ENCODE measurements at regions not wholly inside any gene's neighbourhood (a gene's known extent, or its start where the extent isn't known, plus 50 kb on each side); places are given as distances from the start of the nearest gene placed in this dataset.

GRCh38 chr6:121592261-121592935, 157.0 kb downstream of the GJA1 start:
- H3K27me3 ChIP-seq = no peaks in the 10 kb centered on the region
- H3K4me3 ChIP-seq = no peak overlapping the region
- TF ChIP-seq POLR2A (IDR thresholded peaks at IDR 0.05) (no peak), CTCF (IDR thresholded peaks at IDR 0.05) (no peak)
- H3K9me3 ChIP-seq = no peaks in the 10 kb centered on the region
- H3K36me3 ChIP-seq = no peaks in the 10 kb centered on the region
- H3K27ac ChIP-seq = no peak overlapping the region
- ATAC-seq (no peak), DNase-seq (no peak)
- intact Hi-C loops (cut with DNase I) = no loop called here
- 92 to 94% (median 93%) methylated on average over 7 of the region's 7 CpGs for WGBS, 4 donors
- peaks cover 0 to 4% (median 0%) of the 10 kb centered on the region in 12 donors for H3K4me1 ChIP-seq

- Histone ChIP-seq H3K9me3 (no peaks in the 10 kb centered on the region), H3K36me3 (no peaks in the 10 kb centered on the region), H3K4me1 (peaks cover 0 to 4% (median 0%) of the 10 kb centered on the region in 12 donors), H3K4me3 (no peak overlapping the region), H3K27me3 (no peaks in the 10 kb centered on the region), H3K27ac (no peak overlapping the region)
- TF ChIP-seq POLR2A (IDR thresholded peaks at IDR 0.05) = no peak
- no peak for TF ChIP-seq CTCF (IDR thresholded peaks at IDR 0.05)
- 65 to 84% (median 73%) methylated on average over 3 of the region's 3 CpGs for WGBS, 4 donors
- intact Hi-C loops (cut with DNase I) = no loop called here
- no peak for DNase-seq
- no peak for ATAC-seq
These were observed 157.7 kb downstream of the GJA1 start for GRCh38 chr6:121593011-121593641.

DNA sequence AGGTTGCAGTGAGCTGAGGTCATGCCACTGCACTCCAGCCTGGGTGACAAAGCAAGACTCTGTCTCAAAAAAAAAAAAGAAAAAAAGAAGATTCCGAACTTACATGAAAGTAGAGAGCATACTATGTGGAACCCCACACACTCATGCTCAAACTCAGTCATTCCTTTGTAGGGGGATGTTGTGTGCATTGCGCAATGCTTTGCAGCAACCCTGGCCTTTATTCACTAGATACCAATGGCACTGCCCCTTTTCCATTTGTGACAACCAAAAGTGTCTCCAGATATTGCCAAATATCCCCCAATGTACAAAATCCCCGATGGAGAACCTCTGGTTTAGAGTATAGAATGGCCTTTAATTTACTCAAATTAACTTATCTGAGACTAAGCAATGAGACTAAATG, 158.6 kb downstream of the GJA1 start:
- Histone ChIP-seq H3K36me3 (no peaks in the 10 kb centered on the region), H3K27ac (no peak overlapping the region), H3K9me3 (no peaks in the 10 kb centered on the region), H3K4me1 (peaks cover 0 to 4% (median 0%) of the 10 kb centered on the region in 12 donors), H3K27me3 (no peaks in the 10 kb centered on the region), H3K4me3 (no peak overlapping the region)
- intact Hi-C loops (cut with DNase I) = no loop called here
- ATAC-seq (no peak), DNase-seq (no peak)
- WGBS, 4 donors = 93 to 97% (median 94%) methylated on average over 3 of the region's 3 CpGs
- no peak for TF ChIP-seq CTCF (IDR thresholded peaks at IDR 0.05)
- TF ChIP-seq POLR2A (IDR thresholded peaks at IDR 0.05) = no peak

DNA sequence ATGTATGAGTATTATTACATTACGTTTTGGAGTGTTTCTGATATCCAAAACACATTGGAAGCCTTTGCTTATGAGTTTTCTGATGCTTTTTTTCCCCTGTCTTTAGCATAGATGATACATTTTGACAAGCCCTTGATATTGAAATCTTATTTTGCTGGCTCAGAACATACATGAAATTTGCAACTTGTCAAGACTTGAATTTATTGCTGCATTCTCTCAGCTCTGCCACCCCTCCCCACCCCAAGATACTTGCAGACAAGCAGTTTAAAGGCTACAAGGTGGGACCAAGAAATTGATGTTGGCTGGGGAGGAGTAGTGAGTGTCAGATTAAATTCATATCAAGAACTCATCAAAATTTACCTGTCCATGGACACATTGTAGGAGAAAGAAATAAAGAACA, 160.2 kb downstream of the GJA1 start:
- H3K36me3 ChIP-seq = no peaks in the 10 kb centered on the region
- H3K27ac ChIP-seq = no peak overlapping the region
- no peaks in the 10 kb centered on the region for H3K9me3 ChIP-seq
- DNase-seq (no peak), ATAC-seq (no peak)
- WGBS, 4 donors = 85 to 97% (median 90%) methylated on average over 1 of the region's 1 CpG
- H3K27me3 ChIP-seq = no peaks in the 10 kb centered on the region
- H3K4me3 ChIP-seq = no peak overlapping the region
- H3K4me1 ChIP-seq = peaks cover 0 to 2% (median 0%) of the 10 kb centered on the region in 12 donors
- TF ChIP-seq POLR2A (IDR thresholded peaks at IDR 0.05) = no peak
- no peak for TF ChIP-seq CTCF (IDR thresholded peaks at IDR 0.05)
- intact Hi-C loops (cut with DNase I) = no loop called here

All from heart left ventricle (tissue), 16 donors.